Erythroblast (primary cell): ENCODE measurements at regions not wholly inside any gene's neighbourhood (a gene's known extent, or its start where the extent isn't known, plus 50 kb on each side); places are given as distances from the start of the nearest gene placed in this dataset.

Experiments
- GATA1 ChIP-seq: IDR thresholded peaks from 2 replicates; pipeline ENCODE4 v1.6.1; 2011; ENCODE audit warnings: low read depth, mild to moderate bottlenecking, control low read depth, low read length, moderate library complexity
- POLR2A ChIP-seq: IDR thresholded peaks from 2 replicates; pipeline ENCODE4 v1.6.1; 2011; ENCODE audit warnings: mild to moderate bottlenecking, low read length

DNA sequence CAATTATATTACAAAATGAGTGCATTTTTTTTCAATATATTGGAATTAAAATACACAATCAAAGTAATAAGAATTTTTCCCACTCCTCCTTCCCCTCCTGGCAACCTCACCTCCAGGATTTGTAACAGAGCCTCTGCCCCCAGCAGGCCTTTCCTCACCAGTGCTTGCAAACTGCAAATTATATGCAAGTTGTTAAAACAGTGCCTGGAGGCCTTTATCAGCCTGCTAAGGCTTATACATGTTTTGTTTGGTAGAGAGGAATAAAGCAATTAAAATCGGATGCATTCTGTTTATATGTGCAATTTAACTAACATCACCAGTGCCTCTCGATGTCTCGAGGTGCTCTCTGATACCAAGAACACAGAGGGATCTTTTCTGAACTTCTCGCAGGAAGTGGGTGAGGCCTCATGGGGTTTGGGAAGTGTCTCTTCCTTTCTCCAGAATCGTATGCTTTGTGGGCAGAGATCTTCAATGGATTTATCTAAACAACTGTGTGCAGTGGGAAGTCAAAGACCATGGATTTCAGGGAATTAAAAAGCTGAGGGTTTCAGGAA, 186.8 kb downstream of the CDH26 start:
- TF ChIP-seq POLR2A (no peak), GATA1 (no peak)
